ENCODE measurements at regions not wholly inside any gene's neighbourhood (a gene's known extent, or its start where the extent isn't known, plus 50 kb on each side); places are given as distances from the start of the nearest gene placed in this dataset.
A peak's percentile ranks its signal among the peaks of the same experiment; 100 is the strongest.
"Not testable (repeated sequence)": the region's sequence is repeated elsewhere in the genome, so short reads cannot be mapped to it uniquely, and the experiment has no call there.

DNA sequence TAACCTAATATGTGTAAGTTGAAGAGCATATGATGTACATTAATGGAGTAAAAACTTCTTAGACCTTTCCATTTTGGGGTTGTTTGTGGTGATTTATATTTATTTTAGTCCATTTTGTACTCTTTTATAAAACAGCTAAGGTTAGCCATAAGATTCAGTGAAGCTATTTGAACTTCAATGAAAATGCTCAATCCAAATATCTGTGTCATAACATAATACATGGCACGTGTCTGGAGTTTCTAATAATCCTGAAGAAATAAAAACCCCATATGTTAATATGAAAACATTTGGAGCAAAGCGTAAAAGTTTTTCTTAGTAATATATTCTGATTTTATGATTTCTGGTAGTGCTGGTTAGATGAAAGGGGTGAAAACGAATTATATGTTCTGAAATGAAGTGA is 1729.7 kb downstream of the PCDH9 start:
- FAIRE-seq (no peak), DNase-seq (ENCODE audit: insufficient read length, low spot score) (no peak)
- TF ChIP-seq, protein P1, sequence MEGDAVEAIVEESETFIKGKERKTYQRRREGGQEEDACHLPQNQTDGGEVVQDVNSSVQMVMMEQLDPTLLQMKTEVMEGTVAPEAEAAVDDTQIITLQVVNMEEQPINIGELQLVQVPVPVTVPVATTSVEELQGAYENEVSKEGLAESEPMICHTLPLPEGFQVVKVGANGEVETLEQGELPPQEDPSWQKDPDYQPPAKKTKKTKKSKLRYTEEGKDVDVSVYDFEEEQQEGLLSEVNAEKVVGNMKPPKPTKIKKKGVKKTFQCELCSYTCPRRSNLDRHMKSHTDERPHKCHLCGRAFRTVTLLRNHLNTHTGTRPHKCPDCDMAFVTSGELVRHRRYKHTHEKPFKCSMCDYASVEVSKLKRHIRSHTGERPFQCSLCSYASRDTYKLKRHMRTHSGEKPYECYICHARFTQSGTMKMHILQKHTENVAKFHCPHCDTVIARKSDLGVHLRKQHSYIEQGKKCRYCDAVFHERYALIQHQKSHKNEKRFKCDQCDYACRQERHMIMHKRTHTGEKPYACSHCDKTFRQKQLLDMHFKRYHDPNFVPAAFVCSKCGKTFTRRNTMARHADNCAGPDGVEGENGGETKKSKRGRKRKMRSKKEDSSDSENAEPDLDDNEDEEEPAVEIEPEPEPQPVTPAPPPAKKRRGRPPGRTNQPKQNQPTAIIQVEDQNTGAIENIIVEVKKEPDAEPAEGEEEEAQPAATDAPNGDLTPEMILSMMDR (IDR thresholded peaks at IDR 0.05; ENCODE audit: insufficient read depth, missing control alignments) = no peak

DNA sequence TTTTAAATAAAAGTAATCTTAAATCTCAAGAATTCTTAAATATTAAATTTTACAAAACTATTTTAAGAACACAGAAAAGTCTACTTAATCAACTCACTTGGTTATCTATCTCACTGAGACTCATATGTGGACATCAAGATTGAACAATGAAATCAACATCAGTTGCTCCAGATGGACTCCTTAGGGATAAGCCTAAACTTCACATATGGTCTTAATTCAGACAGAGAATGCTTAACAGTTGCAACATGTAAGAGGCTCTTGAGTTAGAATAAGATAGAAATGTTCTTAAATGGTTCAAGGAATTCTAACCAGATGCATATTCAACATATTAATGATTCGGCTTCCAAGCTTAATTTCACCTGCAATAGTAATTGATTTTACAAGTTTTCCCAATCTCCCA is 1730.9 kb downstream of the PCDH9 start:
- peak; percentile 80 for FAIRE-seq
- TF ChIP-seq, protein P1 (IDR thresholded peaks at IDR 0.05; ENCODE audit: insufficient read depth, missing control alignments) = no peak
- no peak for DNase-seq (ENCODE audit: insufficient read length, low spot score)

DNA sequence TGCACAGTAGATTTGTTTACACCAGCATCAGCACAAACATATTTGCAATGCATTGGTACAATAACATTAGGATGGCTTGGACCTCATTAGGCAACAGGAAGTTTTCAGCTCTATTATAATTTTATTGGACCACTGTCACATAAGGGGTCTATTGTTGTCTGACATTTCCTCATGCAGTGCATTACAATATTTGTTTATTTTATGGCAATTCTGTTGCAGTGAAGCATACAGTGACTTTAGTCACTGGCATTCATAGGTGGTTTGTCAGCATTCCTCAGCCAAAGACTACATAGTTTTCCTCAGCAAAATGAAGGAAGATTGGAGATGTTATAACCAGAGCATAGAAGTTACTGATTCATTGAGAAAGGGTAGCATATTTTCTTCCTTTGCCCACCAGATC is 1732.9 kb downstream of the PCDH9 start:
- DNase-seq (ENCODE audit: insufficient read length, low spot score) (no peak), FAIRE-seq (no peak)
- TF ChIP-seq, protein P1 (IDR thresholded peaks at IDR 0.05; ENCODE audit: insufficient read depth, missing control alignments) = no peak

DNA sequence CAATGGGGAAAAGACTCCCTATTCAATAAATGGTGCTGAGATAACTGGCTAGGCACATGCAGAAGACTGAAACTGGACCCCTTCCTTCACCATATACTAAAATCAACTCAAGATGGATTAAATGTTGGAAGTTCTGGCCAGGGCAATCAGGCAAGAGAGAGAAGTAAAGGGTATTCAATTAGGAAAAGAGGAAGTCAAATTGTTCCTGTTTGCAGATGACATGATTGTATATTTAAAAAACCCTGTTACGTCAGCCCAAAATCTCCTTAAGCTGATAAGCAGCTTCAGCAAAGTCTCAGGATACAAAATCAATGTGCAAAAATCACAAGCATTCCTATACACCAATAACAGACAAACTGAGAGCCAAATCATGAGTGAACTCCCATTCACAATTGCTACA is 1739.4 kb downstream of the PCDH9 start:
- not testable (repeated sequence) for FAIRE-seq; DNase-seq (ENCODE audit: insufficient read length, low spot score)

DNA sequence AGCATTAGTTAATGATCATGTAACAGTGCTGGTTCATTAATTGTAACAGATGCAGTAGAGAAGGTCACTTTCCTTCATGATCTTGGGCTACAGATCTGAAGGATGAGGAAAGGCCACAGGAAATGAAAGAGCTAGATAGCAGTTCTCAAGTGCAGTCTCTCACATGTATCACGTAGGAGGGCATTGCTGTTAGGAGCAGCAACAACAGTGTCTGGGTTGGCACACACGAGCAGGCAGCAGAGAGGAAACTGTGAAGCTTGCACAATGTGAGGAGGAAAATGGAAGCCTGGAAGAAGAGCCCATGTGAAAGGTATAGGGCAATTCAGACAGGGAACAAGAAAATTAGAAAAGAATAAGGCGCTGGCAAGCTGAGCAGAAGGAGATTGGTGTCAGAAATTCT is 1741.5 kb downstream of the PCDH9 start:
- FAIRE-seq = no peak

DNA sequence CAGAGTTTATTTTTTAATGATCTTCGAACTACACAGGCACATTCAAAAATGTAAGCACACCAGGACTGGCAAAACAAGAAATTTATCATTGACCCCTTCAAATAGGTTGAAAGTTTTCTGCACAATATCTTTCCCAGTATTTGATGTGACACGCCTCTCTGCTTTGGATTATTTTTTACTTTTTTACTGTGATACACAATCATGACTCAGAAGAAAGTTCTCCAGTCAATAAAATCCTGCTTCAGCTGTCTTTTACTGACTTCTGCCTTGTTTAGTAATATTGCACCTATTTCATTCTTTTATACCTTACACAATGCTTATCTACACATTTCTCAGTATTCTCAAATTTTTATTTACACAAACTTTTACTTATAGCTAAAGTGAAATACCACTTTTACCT is 1750.4 kb downstream of the PCDH9 start:
- TF ChIP-seq, protein P1 (IDR thresholded peaks at IDR 0.05; ENCODE audit: insufficient read depth, missing control alignments) = no peak
- DNase-seq (ENCODE audit: insufficient read length, low spot score) (no peak), FAIRE-seq (peak; percentile 41)

More for the DNA sequence above, 1741.5 kb downstream of the PCDH9 start:
- DNase-seq (ENCODE audit: insufficient read length, low spot score) = no peak
- TF ChIP-seq, protein P1 (IDR thresholded peaks at IDR 0.05; ENCODE audit: insufficient read depth, missing control alignments) = no peak

DNA sequence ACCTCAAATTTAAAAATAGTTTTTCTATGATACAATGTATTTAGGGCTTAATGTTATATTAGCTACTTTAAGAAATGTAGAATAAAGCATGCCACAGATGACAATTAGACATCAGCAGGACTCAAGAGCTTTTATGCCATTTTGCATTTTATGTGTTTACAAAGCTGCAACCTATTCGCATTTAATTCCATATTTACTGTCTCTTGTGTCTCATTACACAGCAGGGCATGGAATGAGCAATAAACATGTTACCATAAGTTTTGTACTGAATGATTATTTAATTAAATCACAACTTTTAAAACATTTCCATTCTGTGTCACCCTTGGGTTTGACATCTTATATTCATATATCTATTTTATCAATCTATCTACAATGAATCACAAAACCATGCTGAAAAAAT is 1756.9 kb downstream of the PCDH9 start:
- FAIRE-seq (no peak), DNase-seq (ENCODE audit: insufficient read length, low spot score) (no peak)
- TF ChIP-seq, protein P1 (IDR thresholded peaks at IDR 0.05; ENCODE audit: insufficient read depth, missing control alignments) = no peak

DNA sequence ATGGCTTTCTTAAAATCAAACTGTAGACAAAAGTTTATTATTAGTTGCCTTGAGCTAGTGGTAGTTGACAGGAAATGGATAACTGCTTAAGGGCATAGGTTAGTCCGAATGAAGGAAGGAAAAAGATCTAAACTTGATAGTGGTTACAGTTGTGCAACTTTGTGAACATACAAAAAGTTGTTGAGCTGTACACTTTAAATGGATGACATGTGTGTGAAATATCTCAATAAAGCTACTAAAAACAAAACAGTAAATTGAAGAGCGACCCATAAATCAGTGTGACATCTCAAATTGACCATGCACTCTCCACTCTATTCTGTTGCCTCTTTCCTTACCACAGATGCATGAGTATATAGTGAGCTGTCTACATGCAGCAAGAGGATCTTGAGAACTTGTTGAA is 1757.8 kb downstream of the PCDH9 start:
- DNase-seq (ENCODE audit: insufficient read length, low spot score) (no peak), FAIRE-seq (no peak)
- TF ChIP-seq, protein P1 (IDR thresholded peaks at IDR 0.05; ENCODE audit: insufficient read depth, missing control alignments) = no peak
